HG02840 (cell line): ENCODE measurements at regions not wholly inside any gene's neighbourhood (a gene's known extent, or its start where the extent isn't known, plus 50 kb on each side); places are given as distances from the start of the nearest gene placed in this dataset.

Experiments used
- ATAC-seq: cut with Tn5 transposase; IDR thresholded peaks from one replicate; pipeline ENCODE4 v1.9.1; 2021; ENCODE audit warnings: mild to moderate bottlenecking, moderate library complexity, moderate number of reproducible peaks; ENCODE audit not compliant: unreplicated experiment, low FRiP score

- no peak for ATAC-seq
Measured at GRCh38 chr5:123876276-123876790, 364.4 kb downstream of the CSNK1G3 start.

GRCh38 chr5:123875561-123876275 is 363.7 kb downstream of the CSNK1G3 start:
- no peak for ATAC-seq

- ATAC-seq: no peak
Measured at GRCh38 chr5:123874600-123875201, 362.7 kb downstream of the CSNK1G3 start.

- no peak for ATAC-seq
Measured at GRCh38 chr5:123873846-123874245, 361.9 kb downstream of the CSNK1G3 start.

GRCh38 chr5:123871373-123871772 is 359.4 kb downstream of the CSNK1G3 start:
- ATAC-seq: no peak

GRCh38 chr5:123868881-123869280 is 356.9 kb downstream of the CSNK1G3 start:
- no peak for ATAC-seq

- ATAC-seq: no peak
Measured at GRCh38 chr5:123868267-123868666, 356.3 kb downstream of the CSNK1G3 start.

GRCh38 chr5:123865641-123866040 is 353.7 kb downstream of the CSNK1G3 start:
- ATAC-seq: no peak

GRCh38 chr5:123864578-123864977 is 352.6 kb downstream of the CSNK1G3 start:
- ATAC-seq: no peak

- ATAC-seq: no peak
Measured at GRCh38 chr5:123858938-123859337, 347.0 kb downstream of the CSNK1G3 start.

GRCh38 chr5:123856766-123857165 is 344.8 kb downstream of the CSNK1G3 start:
- ATAC-seq: no peak

- ATAC-seq: no peak
Measured at GRCh38 chr5:123855609-123856008, 343.6 kb downstream of the CSNK1G3 start.

- no peak for ATAC-seq
Measured at GRCh38 chr5:123845356-123846100, 333.6 kb downstream of the CSNK1G3 start.

GRCh38 chr5:123844873-123845272 is 332.9 kb downstream of the CSNK1G3 start:
- no peak for ATAC-seq

GRCh38 chr5:123835421-123835820 is 323.4 kb downstream of the CSNK1G3 start:
- no peak for ATAC-seq

GRCh38 chr5:123830575-123830974 is 318.6 kb downstream of the CSNK1G3 start:
- ATAC-seq: no peak

GRCh38 chr5:123827811-123828210 is 315.8 kb downstream of the CSNK1G3 start:
- no peak for ATAC-seq

GRCh38 chr5:123819833-123820232 is 307.9 kb downstream of the CSNK1G3 start:
- no peak for ATAC-seq

GRCh38 chr5:123819386-123819785 is 307.4 kb downstream of the CSNK1G3 start:
- ATAC-seq: no peak

GRCh38 chr5:123817267-123817666 is 305.3 kb downstream of the CSNK1G3 start:
- no peak for ATAC-seq

GRCh38 chr5:123814801-123815470 is 303.0 kb downstream of the CSNK1G3 start:
- no peak for ATAC-seq
